ENCODE measurements at regions not wholly inside any gene's neighbourhood (a gene's known extent, or its start where the extent isn't known, plus 50 kb on each side); places are given as distances from the start of the nearest gene placed in this dataset.

- DNase-seq (ENCODE audit: low read depth): no peak
Measured at GRCh38 chr14:98576463-98576862, 695.5 kb downstream of the BCL11B start.

- no peak for DNase-seq (ENCODE audit: low read depth)
Measured at GRCh38 chr14:98578204-98578603, 693.8 kb downstream of the BCL11B start.

GRCh38 chr14:98579140-98579539, 692.9 kb downstream of the BCL11B start:
- DNase-seq (ENCODE audit: low read depth): no peak

GRCh38 chr14:98580131-98580678, 691.8 kb downstream of the BCL11B start:
- DNase-seq (ENCODE audit: low read depth): no peak

GRCh38 chr14:98582276-98582675, 689.7 kb downstream of the BCL11B start:
- DNase-seq (ENCODE audit: low read depth): no peak

GRCh38 chr14:98591161-98591560, 680.8 kb downstream of the BCL11B start:
- DNase-seq (ENCODE audit: low read depth): no peak

- DNase-seq (ENCODE audit: low read depth): no peak
Measured at GRCh38 chr14:98592611-98593170, 679.3 kb downstream of the BCL11B start.

- no peak for DNase-seq (ENCODE audit: low read depth)
Measured at GRCh38 chr14:98593361-98593761, 678.6 kb downstream of the BCL11B start.

- DNase-seq (ENCODE audit: low read depth): no peak
Measured at GRCh38 chr14:98594156-98594555, 677.8 kb downstream of the BCL11B start.

GRCh38 chr14:98598576-98598975, 673.4 kb downstream of the BCL11B start:
- DNase-seq (ENCODE audit: low read depth): no peak

GRCh38 chr14:98599082-98599481, 672.9 kb downstream of the BCL11B start:
- DNase-seq (ENCODE audit: low read depth): no peak

- DNase-seq (ENCODE audit: low read depth): no peak
Measured at GRCh38 chr14:98602983-98603382, 669.0 kb downstream of the BCL11B start.

GRCh38 chr14:98605043-98605442, 667.0 kb downstream of the BCL11B start:
- no peak for DNase-seq (ENCODE audit: low read depth)

- no peak for DNase-seq (ENCODE audit: low read depth)
Measured at GRCh38 chr14:98606041-98606640, 665.9 kb downstream of the BCL11B start.

- no peak for DNase-seq (ENCODE audit: low read depth)
Measured at GRCh38 chr14:98606816-98607215, 665.2 kb downstream of the BCL11B start.

GRCh38 chr14:98607341-98607910, 664.6 kb downstream of the BCL11B start:
- DNase-seq (ENCODE audit: low read depth): no peak

- DNase-seq (ENCODE audit: low read depth): no peak
Measured at GRCh38 chr14:98608071-98609060, 663.6 kb downstream of the BCL11B start.

GRCh38 chr14:98612434-98613200, 659.4 kb downstream of the BCL11B start:
- DNase-seq (ENCODE audit: low read depth): no peak

- no peak for DNase-seq (ENCODE audit: low read depth)
Measured at GRCh38 chr14:98614741-98615140, 657.3 kb downstream of the BCL11B start.

- DNase-seq (ENCODE audit: low read depth): no peak
Measured at GRCh38 chr14:98622208-98623051, 649.6 kb downstream of the BCL11B start.

Measured in HS-5 (cell line).